Heart left ventricle (tissue), 16 donors: ENCODE measurements at regions not wholly inside any gene's neighbourhood (a gene's known extent, or its start where the extent isn't known, plus 50 kb on each side); places are given as distances from the start of the nearest gene placed in this dataset.

Source experiments
- ATAC-seq, 4 donors: fragments of 200-7000 bp; cut with Tn5 transposase; one replicate each; pipeline ENCODE4 v1.9.1; 2020 to 2022; ENCODE audit warnings: moderate library complexity in 4 of 4, mild to moderate bottlenecking in 3 of 4, moderate number of reproducible peaks in 1 of 4
- DNase-seq, 5 donors: peaks; one replicate each; pipeline ENCODE4 v3.0.0-alpha.2; 2020
- H3K27ac ChIP-seq, 12 donors: fragments of 200-600 bp; sonication (generic) in 4 of 12; one replicate each; pipeline versions ENCODE4 v1.5.0 to v1.8.0; 2016 to 2022; ENCODE audit warnings: mild to moderate bottlenecking in 2 of 12
- H3K27me3 ChIP-seq, 9 donors: fragments of 200-600 bp; sonication (generic) in 2 of 9; one replicate each; pipeline versions ENCODE4 v1.5.1 to v1.8.0; 2016 to 2022; ENCODE audit warnings: mild to moderate bottlenecking in 3 of 9
- H3K36me3 ChIP-seq, 9 donors: fragments of 200-600 bp; sonication (generic) in 2 of 9; one replicate each; pipeline versions ENCODE4 v1.5.0 to v1.8.0; 2018 to 2022; ENCODE audit warnings: mild to moderate bottlenecking in 2 of 9
- H3K4me1 ChIP-seq, 12 donors: fragments of 200-600 bp; sonication (generic) in 4 of 12; one replicate each; pipeline versions ENCODE4 v1.5.0 to v1.8.0; 2016 to 2022; ENCODE audit warnings: mild to moderate bottlenecking in 3 of 12
- H3K4me3 ChIP-seq, 12 donors: fragments of 200-600 bp; sonication (generic) in 4 of 12; one replicate each; pipeline versions ENCODE4 v1.5.0 to v1.8.0; 2017 to 2022; ENCODE audit warnings: mild to moderate bottlenecking in 9 of 12, moderate library complexity in 4 of 12
- H3K9me3 ChIP-seq, 12 donors: fragments of 200-600 bp; sonication (generic) in 4 of 12; one replicate each; pipeline versions ENCODE4 v1.5.0 to v1.8.0; 2016 to 2022; ENCODE audit warnings: mild to moderate bottlenecking in 1 of 12
- CTCF ChIP-seq, 12 donors: fragments of 200-600 bp; sonication (generic) in 4 of 12; IDR thresholded peaks; one replicate each; pipeline versions ENCODE4 v1.5.0 to v1.8.0; 2018 to 2022; ENCODE audit warnings: antibody characterized with exemption in 12 of 12, mild to moderate bottlenecking in 5 of 12
- POLR2A ChIP-seq, 2 donors: fragments of 450-650 bp; IDR thresholded peaks; one replicate each; pipeline ENCODE4 v1.6.1; 2017; ENCODE audit warnings: antibody characterized with exemption in 2 of 2, mild to moderate bottlenecking in 2 of 2, moderate library complexity in 2 of 2
- WGBS, 4 donors: extraction: QIAGEN DNeasy Blood & Tissue Kit in 2 of 4; methylation state at CpG; one replicate each; pipeline versions ENCODE4 v1.1.5 to v1.1.7; 2013 to 2018; 5-methylcytosine and 5-hydroxymethylcytosine counted together
- intact Hi-C, 10 donors: fragments of 100-400 bp; cut with DNase I; formaldehyde crosslinking; loops; one replicate each; pipeline versions ENCODE4 v1.11.1 to v1.14.2; 2022
- donor health status: ischemic (EF 13 %, LVEDD 7.1; RV severe dilation, severe dysfunction).
- donor health status: healthy with polysubstance abuse.
- donor health status: DM: no; HTN: yes; CAD: no.
- donor health status: DM: no; HTN: no; CAD: no.
- donor health status: ischemic (EF 25% LVEDD 6.9; RV normal size, moderate dysfunction).
- donor health status: ischemic (EF 25% LVEDD 5.7; RV mildly dilated, moderate dysfunction).
- donor health status: healthy.
- donor health status: DM: yes; HTN: yes; CAD: no.
- donor health status: ischemic (EF 35%, LVEDD 5.7; RV mildly dilated, moderate dysfunction).
- donor health status: nonischemic (EF 11% LVEDD 7.7; RV severe dilation, severe dysfunction).
- donor health status: DM: yes; HTN: yes; CAD: no.
- donor health status: PGD.
- donor health status: ischemic (EF 29% LVEDD 5.4; RV normal size, mild dysfunction).
- donor health status: nonischemic (EF 23%, LVEDD 6.1; RV moderate dilation, normal function).

DNA sequence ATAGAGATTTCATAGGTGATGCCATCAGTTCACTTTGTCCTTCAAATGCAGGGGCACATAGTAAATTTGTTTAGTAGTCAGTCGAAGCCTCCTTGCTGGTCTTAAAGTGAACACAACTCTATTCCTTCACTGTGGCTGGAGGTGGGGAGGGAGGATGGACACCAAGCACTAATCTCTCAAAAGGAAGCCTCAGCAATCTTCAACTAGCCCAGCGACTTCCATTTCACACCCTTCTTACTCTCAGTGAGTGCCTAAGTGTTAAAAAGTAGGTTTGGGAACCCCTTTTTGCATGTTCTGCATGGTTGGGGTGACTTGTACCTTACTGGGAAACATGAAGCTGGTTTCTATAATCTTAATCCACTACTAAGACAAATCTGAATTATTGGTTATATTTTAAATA lies 96.0 kb upstream of the GUCY1A1 start:
- WGBS, 4 donors, result 73 to 81% (median 79%) methylated on average over 2 of the region's 2 CpGs
- Histone ChIP-seq H3K27ac (peak overlapping the region in 1 of 12 donors; percentile 11), H3K27me3 (no peaks in the 10 kb centered on the region), H3K4me1 (peaks cover 0 to 18% (median 0%) of the 10 kb centered on the region in 12 donors), H3K9me3 (peaks cover 0 to 6% (median 0%) of the 10 kb centered on the region in 12 donors), H3K36me3 (no peaks in the 10 kb centered on the region), H3K4me3 (no peak overlapping the region)
- TF ChIP-seq CTCF (IDR thresholded peaks at IDR 0.05), result no peak
- TF ChIP-seq POLR2A (IDR thresholded peaks at IDR 0.05), result no peak
- intact Hi-C loops, result loop anchor here in 2 of 10 donors (5.0 to 10.0 kb wide), 2 partner anchors 33 to 94 kb away; partner anchors contain the start of gene GUCY1A1 (in 1 of the 2)
- ATAC-seq (no peak), DNase-seq (no peak)

DNA sequence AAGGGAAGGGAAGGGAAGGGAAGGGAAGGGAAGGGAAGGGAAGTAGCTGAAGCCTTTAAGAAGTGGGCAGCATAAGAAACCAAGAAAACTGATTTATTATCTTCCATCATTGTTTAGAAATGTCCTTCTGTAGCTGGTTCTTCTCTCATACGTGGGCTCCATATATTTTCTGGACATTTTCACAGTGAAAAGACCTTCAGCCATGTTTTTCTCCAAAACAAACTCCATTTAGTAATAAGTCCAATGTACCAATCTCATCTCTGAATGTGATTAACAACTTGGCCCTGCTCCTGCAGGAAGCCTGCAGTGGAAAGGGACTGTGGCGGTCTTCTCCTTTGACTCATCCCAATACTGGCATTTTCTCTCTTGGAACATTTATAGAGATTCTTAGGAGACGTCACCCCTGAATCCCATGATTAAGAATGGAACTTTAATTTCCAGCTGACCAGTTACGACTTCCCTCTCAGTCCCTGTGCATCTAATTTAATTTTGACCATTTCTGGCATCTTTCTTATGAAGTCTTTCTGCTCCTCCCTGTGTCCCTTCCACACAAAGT lies 96.6 kb upstream of the GUCY1A1 start:
- DNase-seq, result no peak
- Histone ChIP-seq H3K27me3 (no peaks in the 10 kb centered on the region), H3K36me3 (no peaks in the 10 kb centered on the region), H3K9me3 (peaks cover 0 to 6% (median 0%) of the 10 kb centered on the region in 12 donors), H3K4me3 (no peak overlapping the region), H3K4me1 (peaks cover 0 to 18% (median 0%) of the 10 kb centered on the region in 12 donors), H3K27ac (no peak overlapping the region)
- WGBS, 4 donors, result 80 to 90% (median 89%) methylated on average over 4 of the region's 4 CpGs
- TF ChIP-seq CTCF (IDR thresholded peaks at IDR 0.05) (no peak), POLR2A (IDR thresholded peaks at IDR 0.05) (no peak)
- no peak for ATAC-seq
- intact Hi-C loops, result loop anchor here in 2 of 10 donors (5.0 to 10.0 kb wide), 2 partner anchors 33 to 95 kb away; partner anchors contain the start of gene GUCY1A1 (in 1 of the 2)

DNA sequence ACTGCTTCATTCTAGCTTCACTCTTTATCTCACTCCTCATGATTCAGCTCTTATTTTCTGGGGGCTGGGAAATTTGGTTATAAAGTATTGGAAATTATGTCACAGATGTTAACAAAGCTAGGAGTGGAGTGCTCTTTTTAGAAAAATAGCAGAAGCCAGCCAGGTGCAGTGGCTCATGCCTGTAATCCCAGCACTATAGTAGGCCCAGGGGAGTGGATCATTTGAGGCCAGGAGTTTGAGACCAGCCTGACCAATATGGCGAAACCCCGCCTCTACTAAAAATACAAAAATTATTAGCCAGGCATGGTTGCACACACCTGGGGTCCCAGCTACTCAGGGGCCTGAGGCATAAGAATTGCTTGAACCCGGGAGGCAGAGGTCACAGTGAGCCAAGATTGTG lies 97.2 kb upstream of the GUCY1A1 start:
- H3K4me1 ChIP-seq, result peaks cover 0 to 18% (median 0%) of the 10 kb centered on the region in 12 donors
- 95 to 98% (median 96%) methylated on average over 3 of the region's 3 CpGs for WGBS, 4 donors
- H3K4me3 ChIP-seq, result no peak overlapping the region
- DNase-seq (no peak), ATAC-seq (no peak)
- no peaks in the 10 kb centered on the region for H3K36me3 ChIP-seq
- no peak for TF ChIP-seq CTCF (IDR thresholded peaks at IDR 0.05)
- no peak for TF ChIP-seq POLR2A (IDR thresholded peaks at IDR 0.05)
- peaks cover 0 to 6% (median 0%) of the 10 kb centered on the region in 12 donors for H3K9me3 ChIP-seq
- intact Hi-C loops, result no loop called here
- no peaks in the 10 kb centered on the region for H3K27me3 ChIP-seq
- H3K27ac ChIP-seq, result no peak overlapping the region

DNA sequence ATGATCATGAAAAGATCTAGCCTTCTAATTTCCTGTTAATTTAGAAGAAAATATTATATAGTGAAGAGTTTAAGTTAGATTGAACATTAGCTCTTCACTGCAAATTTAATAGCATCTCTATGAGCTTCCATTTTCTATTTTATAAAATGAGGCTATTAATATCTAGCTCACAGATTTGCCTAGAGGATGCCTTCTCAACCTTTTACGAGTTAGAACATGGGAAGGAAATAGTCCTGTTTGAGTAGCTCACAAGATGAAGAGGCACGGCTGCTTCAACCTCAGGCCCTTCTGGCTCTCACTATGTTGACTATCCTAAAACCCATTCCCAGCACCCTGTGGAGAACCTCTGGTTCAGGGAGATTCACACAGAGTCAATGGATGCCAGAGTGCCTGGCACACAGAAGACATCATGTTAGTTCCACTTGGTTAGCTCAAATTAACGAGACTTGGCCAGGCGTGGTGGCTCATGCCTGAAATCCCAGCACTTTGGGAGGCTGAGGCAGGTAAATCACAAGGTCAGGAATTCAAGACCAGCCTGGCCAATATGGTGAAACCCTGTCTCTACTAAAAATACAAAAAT lies 97.9 kb upstream of the GUCY1A1 start:
- no peak overlapping the region for H3K27ac ChIP-seq
- intact Hi-C loops, result no loop called here
- TF ChIP-seq POLR2A (IDR thresholded peaks at IDR 0.05) (no peak), CTCF (IDR thresholded peaks at IDR 0.05) (no peak)
- 87 to 94% (median 92%) methylated on average over 4 of the region's 4 CpGs for WGBS, 4 donors
- no peaks in the 10 kb centered on the region for H3K27me3 ChIP-seq
- no peak for ATAC-seq
- H3K4me1 ChIP-seq, result peaks cover 0 to 18% (median 0%) of the 10 kb centered on the region in 12 donors
- H3K4me3 ChIP-seq, result no peak overlapping the region
- DNase-seq, result no peak
- peaks cover 0 to 4% (median 0%) of the 10 kb centered on the region in 12 donors for H3K9me3 ChIP-seq
- H3K36me3 ChIP-seq, result no peaks in the 10 kb centered on the region
